NT2/D1 (cell line): ENCODE measurements at regions not wholly inside any gene's neighbourhood (a gene's known extent, or its start where the extent isn't known, plus 50 kb on each side); places are given as distances from the start of the nearest gene placed in this dataset.

Experiments
- SUZ12 ChIP-seq: IDR thresholded peaks from 2 replicates; pipeline ENCODE4 v1.6.1; 2011; ENCODE audit not compliant: insufficient read length, insufficient read depth; ENCODE audit errors: extremely low read depth
- YY1 ChIP-seq: IDR thresholded peaks from 2 replicates; pipeline ENCODE4 v1.6.1; 2011; ENCODE audit not compliant: insufficient read length, insufficient read depth
- ZNF274 ChIP-seq: IDR thresholded peaks from 2 replicates; pipeline ENCODE4 v1.6.1; 2011; ENCODE audit warnings: mild to moderate bottlenecking, low read depth, low read length

- TF ChIP-seq YY1 (no peak), ZNF274 (no peak), SUZ12 (no peak)
Measured at GRCh38 chr15:36161771-36162212, 417.6 kb upstream of the CDIN1 start.
